ENCODE measurements at regions not wholly inside any gene's neighbourhood (a gene's known extent, or its start where the extent isn't known, plus 50 kb on each side); places are given as distances from the start of the nearest gene placed in this dataset.
"Not testable (repeated sequence)": the region's sequence is repeated elsewhere in the genome, so short reads cannot be mapped to it uniquely, and the experiment has no call there.

DNA sequence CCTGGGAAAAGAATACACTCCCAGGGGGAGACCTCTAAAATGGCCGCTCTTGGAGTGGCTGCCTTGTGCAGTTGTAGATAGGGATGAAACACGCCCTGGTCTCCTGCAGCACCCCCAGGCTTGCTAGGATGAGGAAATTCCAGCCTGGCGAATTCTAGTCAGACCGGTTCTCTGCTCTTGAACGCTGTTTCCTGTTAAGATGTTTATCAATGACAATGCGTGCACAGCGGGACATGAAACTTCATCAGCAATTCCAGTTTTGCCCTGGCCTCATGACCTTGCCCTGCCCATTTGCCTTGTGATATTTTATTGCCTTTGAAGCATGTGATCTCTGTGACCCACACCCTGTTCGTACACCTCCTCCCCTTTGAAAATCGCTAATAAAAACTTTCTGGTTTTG, 225.2 kb upstream of the INTU start:
- TF ChIP-seq, protein P1, sequence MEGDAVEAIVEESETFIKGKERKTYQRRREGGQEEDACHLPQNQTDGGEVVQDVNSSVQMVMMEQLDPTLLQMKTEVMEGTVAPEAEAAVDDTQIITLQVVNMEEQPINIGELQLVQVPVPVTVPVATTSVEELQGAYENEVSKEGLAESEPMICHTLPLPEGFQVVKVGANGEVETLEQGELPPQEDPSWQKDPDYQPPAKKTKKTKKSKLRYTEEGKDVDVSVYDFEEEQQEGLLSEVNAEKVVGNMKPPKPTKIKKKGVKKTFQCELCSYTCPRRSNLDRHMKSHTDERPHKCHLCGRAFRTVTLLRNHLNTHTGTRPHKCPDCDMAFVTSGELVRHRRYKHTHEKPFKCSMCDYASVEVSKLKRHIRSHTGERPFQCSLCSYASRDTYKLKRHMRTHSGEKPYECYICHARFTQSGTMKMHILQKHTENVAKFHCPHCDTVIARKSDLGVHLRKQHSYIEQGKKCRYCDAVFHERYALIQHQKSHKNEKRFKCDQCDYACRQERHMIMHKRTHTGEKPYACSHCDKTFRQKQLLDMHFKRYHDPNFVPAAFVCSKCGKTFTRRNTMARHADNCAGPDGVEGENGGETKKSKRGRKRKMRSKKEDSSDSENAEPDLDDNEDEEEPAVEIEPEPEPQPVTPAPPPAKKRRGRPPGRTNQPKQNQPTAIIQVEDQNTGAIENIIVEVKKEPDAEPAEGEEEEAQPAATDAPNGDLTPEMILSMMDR (IDR thresholded peaks at IDR 0.05; ENCODE audit: extremely low read depth in 1 of 2, insufficient read depth in 1 of 2, low read depth in 1 of 2, low read length in 2 of 2): not testable (repeated sequence)
- not testable (repeated sequence) for TF ChIP-seq POLR2A (IDR thresholded peaks at IDR 0.05; ENCODE audit: low read depth, low read length); EZH2 (IDR thresholded peaks at IDR 0.05; ENCODE audit: borderline replicate concordance, low read depth, low read length, severe bottlenecking); POLR2AphosphoS5 (IDR thresholded peaks at IDR 0.05; ENCODE audit: insufficient read depth, low read depth, low read length)
